Hematopoietic multipotent progenitor cell treated with erythropoietin and hydrocortisone succinate and interleukin-3 and kit ligand, for 6 days (in vitro differentiated cells): ENCODE measurements at regions not wholly inside any gene's neighbourhood (a gene's known extent, or its start where the extent isn't known, plus 50 kb on each side); places are given as distances from the start of the nearest gene placed in this dataset.
A peak's percentile ranks its signal among the peaks of the same experiment; 100 is the strongest.

Experiments used
- DNase-seq: peaks from one replicate; pipeline ENCODE4 v3.0.0-alpha.2; 2015

DNA sequence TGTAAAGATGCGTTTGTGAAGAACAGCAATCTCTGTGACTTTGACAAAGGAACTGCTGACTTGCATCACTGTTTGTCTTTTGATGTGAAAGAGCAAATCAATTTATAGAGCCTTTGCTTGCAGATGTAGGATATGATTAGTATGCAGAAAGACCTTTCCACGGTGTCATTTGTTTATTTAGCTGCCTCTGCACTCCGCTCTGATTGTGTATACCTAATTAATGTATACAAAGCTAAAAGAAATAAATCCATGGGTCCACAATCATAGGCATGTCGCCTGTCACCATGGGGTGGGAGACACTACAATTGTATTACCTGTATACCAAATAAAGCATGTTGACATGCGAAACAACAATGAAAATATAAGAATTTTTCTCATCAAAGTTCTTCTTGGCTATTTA lies 410.7 kb downstream of the MZT1 start:
- DNase-seq = no peak

DNA sequence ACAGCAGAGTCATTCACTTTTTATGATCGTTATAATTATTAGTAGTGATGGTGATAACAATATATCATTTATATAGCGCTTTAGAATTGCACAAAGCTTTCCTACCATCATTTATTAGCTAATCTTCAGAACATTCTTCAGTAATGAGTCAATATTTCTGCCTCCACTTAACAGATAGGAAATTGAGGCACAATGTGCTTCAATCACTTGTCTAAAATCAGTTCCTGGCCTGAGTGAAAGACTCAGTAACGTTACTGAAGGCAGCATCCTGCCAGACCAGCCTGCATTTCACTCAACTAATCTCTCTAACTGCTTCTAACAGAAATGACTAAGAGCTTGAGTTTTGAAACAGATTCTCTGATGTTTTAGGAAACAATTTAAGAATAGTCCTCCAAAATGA lies 412.1 kb downstream of the MZT1 start:
- DNase-seq = no peak

DNA sequence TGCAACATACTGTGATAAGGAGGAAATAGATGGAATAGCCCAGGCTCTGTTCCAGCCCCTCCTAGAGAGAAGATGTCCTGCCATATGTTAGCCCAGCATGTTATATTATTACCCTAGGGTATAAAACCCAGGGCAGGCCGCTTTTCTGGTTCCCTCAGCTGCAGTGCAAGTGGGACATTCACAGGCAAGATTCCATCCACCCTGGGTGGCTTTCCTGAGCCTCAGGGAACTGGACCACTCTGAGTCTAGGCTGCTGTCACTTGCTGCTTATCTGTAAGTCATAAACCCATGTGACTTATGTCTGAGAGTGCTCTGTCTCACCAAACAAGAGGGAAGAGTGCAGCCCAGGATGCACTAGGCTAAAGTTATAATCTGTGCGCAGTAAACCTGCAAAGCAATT lies 413.2 kb downstream of the MZT1 start:
- DNase-seq = no peak

DNA sequence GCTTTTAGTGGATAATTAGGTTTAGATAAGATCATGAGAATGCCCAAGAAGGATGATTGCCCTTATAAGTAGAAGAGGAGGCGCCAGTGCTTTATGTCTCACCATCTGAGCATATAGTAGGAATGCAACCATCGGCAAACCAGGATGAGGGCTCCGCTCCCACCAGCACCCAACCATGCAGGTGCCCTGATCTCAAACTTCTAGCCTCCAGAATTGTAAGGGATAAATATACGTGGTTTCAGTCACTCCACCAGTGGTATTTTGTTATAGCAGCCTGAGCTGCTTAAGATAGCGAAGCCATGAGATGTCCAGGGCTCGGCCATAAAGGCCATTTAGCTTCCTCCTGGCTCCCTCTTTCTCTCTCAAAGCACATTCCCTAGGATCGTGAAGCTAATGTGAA lies 413.9 kb downstream of the MZT1 start:
- no peak for DNase-seq

DNA sequence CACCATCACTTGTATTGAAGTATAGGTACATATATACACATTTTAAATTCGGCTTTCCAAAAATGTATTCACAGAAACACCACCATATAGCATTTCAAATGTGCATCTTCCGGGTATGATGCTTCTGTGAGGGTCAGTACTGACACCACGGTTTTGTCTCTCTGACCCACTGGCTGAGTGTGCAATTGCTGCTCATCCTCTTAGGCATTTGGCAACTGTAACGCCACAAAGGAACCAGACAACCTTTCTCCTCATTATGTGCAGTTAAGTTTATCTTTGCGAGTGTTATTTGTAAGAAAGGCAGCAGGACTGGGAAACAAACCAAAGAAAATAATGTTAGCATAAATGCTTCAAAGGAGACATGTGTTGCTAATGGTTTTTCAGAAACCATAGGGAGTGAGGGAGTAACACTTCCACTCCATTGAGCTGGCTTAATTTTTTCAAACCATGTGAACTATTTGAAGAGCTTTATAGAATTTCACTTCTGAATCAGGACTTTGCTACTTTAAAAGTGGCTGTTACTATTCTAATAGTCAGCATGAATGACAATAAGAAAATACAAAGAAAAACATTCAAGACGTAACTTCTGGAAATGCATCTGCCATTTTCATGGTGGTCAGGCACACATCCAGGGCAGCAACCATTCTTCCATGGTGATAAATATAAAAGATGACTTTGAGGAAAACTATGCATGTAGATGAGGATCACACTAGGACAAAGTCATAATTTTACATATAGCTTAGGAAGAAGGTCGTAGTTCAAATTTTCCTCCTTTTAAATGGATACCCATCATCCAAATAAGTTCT lies 423.3 kb downstream of the MZT1 start:
- no peak for DNase-seq

DNA sequence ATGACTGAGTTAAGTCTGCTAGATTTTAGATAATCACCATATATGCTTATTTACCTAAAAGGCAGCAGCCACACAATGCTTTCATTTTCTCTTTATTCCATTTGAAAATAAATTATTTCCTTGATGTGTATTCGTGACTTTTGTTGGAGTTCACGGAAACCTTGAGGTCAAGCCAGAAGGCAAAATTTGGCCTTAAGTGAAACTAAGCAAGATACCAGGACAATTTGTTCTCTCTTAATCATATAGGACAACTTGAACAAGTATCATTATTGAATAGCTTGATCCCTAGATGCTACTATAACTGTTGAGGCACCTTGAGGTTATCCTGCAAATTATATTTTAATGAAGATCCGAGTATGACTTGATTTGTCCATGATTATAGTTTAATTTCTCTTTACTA lies 429.2 kb upstream of the DACH1 start:
- no peak for DNase-seq

DNA sequence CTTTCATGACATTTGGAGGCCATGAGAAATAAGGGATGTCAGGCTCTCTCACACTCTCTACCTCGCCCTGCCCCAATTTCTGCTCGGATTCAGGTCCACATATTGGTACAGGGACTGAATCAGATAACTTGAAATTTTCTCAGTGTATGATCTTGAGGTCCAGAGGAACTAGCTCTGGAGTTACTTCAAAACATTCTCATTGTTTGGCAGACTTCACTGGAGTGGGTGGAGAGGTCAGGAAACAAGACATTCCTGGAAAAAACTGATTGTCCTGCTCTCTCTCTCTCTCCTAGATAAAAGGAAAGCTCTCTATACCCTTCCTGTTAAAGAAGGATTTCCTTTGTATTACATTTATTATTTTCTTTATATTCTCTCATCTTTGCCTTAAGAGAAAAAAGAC lies 428.1 kb upstream of the DACH1 start:
- no peak for DNase-seq

DNA sequence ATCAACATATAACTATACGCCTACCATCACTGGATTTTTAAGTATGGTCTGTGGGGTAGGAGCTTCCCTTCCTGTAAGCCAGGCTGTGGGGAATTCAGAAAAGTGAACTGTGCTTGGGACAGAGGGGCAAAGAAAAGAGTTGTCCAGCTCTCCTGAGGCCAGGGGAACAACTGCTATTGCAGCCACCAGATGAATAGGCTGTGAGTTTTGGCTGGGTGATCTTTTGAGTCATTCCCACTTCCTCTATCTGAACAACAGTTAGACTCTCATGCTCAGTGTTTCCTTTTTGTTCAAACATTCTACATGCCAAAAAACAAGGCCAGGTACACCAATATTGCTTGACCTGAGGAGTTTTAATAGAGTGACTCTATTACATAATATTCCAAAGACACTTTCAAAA lies 426.2 kb upstream of the DACH1 start:
- no peak for DNase-seq

DNA sequence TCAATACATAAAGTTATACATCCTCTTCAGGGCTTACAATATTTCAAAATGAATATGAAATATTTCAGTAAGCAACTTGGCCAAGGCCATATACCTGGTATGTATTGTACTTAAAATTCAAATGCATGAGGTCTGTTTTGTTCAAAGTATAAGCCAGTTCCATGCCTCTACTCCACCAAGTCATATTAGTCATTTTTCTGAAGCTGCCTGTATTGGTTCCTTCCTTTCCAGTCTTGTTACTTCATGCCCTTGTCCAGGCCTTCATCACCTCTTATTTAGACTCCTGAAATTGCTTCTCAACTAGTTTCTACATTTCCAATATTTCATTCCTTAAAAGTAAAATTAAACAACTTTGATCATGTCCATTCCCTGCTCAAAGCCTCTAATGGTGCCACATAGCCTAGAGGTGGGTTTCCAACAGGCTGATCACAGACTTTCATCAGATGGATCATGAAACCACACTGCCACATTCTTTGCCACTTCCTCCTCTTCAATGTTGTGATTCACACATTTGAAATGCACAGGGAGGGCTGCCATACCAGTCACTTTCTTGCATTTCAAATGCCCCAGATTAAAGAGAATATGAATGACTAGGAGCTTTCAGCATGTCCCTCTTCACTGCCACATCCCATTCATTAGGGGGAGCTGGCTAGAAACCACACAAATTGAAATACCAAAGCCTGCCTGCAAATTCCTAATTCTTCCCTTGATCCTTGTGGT lies 424.1 kb upstream of the DACH1 start:
- peak; percentile 3 for DNase-seq

DNA sequence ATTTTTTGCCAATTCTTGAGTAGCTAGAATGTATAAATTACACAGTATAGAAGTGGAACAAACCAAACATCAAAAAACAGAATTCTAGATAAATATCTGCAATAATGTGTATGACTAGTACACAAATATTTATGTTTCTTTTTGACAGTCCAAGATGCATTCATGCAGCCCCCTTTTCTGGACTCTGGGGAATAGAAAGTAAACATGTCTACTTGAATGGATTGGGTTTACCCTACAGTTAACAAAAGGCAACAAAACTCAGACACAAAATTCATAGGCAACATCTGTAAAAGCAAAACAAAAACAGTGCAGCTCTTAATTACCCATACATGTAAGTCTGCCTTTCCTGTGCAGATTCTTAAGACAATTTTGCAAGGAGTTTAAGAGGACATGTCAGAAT lies 419.4 kb upstream of the DACH1 start:
- DNase-seq = no peak

DNA sequence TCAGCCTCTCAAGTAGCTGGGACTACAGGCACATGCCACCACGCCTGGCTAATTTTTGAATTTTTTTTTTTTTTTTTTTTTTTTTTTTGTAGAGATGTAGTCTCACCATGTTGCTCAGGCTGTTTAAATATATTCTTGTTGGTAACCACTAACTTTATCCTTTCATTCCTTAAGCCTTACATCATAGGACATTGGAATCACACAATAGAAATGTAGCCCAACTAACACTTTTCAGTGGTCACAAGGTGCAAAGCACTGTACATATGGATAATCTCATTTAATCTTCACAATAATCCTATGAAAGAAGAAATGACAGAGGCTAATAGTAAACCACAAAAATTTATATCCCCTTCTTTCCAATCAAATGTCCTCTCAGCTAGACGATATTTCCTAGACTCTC lies 417.8 kb upstream of the DACH1 start:
- DNase-seq = no peak

DNA sequence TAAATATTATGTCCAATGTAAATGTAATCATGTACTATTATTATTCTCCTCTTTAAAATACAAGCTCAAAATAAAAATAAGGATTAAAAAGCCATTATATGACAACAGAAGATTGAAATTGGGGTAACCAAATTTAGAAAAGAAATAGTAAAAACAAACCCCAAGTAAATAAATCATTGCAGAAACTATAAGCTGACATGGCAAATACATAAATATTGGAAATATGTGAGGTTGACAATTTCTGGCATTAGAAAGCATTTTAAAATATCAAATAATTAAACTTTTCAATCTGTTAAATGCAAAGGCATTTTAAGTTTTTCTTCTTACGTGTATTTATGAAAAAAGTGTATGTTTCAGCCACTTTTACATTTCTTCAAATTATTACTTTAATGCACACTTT lies 394.7 kb upstream of the DACH1 start:
- no peak for DNase-seq

DNA sequence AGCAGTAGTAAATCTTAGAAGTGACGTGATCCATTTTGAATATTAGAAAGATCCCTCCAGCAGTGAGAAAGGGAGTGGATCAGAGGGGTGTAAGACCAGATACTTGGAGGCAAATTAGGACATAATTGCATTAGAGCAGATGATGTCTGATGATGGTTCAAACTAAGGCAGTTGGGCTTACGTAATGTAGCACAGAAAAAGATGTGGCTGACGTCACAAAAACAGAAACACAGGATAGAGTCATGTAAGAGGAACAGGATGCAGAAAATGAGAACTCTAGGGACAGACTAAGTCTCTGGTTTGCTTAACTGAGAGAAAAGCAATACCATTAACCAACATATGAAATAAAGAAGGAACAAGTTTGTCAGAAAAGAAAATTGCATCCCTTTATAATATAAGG lies 392.5 kb upstream of the DACH1 start:
- DNase-seq = no peak

DNA sequence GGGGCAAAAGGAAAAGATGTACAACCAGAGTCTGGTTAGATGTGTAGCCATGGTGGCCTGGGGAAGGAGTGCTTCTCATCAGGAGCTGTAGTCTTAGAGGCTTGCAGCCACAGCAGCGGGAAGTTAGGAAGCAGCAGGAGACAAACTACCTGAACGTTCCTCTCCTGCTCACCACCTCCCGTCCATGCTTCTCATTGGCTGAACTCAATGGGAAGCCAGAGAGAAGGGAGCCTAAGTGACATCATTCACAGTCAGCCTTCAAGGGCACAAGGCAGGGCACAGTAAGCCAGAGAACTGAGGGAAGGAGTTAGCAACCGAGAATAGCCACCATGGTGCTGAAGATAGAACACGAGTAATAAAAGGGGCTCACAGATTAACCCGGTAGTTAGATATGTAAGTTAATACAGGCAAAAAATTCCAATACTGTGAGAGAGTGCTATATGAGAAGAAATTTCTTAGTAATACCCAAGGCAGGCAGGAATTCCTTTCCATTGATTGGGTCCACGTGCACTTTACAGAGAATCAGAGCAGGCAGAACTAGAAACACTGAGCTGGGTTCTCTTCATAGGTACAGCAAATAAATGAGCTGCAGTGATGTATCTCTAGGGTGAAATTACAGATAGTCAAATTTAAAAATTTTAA lies 391.5 kb upstream of the DACH1 start:
- DNase-seq = no peak

DNA sequence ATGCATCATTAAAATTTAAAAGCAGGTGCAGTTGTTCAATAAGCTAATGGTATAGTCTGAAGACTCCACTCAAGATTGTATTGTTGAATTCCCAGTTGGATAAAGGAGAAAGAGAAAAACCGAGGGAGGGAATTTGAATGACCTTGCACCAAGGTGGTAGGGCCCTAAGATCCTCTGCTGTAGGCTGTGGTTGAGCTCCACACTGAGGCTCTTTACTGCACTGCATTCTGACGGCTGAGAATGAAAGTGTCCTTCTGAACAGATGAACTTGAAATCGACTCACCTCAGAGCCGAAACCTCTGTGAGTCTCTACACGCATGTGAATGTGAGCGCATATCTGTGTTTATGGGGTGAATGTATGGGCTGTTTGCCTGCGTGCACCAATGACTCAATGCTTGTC lies 388.9 kb upstream of the DACH1 start:
- DNase-seq = peak; percentile 11

DNA sequence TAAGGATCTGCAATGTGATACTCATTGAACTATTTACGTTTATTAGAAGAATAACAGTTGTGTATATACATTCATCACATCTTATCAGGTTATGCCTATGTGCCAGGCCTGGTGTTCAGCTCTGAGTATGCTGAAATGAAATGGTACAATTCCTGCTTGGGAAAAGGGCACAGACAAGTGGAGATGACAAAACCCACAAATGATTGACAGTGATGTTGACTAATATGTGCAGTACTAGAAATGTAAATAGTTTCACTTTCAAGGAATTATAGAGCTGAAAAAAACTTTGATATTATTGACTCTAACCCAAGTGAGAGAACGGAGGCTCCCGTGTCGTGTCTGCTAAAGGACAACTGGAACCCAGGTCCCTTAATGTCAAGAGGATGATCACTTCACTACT lies 386.8 kb upstream of the DACH1 start:
- no peak for DNase-seq

DNA sequence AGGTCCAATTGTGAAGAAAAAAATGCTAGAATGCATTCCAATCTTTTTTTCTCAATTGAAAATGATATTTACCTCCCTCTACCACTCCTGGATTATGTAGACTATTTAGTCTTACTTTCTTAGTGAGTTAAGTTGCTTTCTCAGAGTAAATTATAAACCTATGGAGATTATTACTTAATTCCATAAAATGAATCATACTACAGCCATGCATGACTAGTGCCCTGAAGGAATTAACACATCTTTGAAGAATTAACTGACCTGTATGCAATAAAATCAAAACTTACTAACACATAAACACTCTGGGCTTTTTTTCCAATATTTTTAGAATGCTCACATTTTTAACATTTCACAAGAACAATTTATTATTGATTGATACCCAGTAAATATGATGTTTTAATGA lies 379.4 kb upstream of the DACH1 start:
- DNase-seq = no peak

DNA sequence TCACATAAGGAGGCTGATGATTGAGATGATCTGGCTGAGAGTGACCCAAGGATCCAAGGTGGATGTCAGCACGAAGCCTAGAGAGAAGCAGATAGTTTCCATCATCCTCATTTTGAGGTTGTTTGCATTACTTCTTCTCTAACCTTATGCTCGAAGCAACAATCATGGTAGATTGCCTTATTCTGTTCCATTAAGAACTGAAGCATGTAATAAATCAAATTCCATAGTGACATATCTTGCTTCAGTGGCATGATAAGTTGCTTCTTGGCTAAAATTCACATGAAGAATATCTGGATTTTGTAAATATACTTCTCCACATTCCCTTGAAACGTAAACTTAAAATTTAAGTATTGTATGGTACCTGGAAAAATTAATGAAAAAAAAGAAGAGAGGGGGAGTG lies 377.8 kb upstream of the DACH1 start:
- DNase-seq = no peak

DNA sequence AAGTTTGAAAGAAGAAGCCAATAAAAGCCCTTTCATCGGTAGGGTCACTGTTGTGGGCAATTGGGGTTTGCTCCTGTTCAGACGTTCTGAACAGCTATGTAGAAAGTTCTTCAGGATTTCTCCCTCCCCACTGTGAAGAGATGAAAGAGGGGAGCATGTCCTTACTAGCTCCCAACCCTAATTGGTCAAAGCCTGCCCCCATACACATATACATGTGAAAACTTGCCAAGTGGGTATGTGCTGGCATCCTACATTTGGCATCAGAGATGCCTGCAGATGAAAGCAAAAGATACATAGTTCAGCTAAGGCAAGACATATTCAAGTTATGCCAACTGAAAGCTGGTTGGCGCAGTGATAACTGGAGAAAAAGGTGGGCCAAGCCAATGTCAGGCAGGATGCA lies 363.1 kb upstream of the DACH1 start:
- DNase-seq = no peak

DNA sequence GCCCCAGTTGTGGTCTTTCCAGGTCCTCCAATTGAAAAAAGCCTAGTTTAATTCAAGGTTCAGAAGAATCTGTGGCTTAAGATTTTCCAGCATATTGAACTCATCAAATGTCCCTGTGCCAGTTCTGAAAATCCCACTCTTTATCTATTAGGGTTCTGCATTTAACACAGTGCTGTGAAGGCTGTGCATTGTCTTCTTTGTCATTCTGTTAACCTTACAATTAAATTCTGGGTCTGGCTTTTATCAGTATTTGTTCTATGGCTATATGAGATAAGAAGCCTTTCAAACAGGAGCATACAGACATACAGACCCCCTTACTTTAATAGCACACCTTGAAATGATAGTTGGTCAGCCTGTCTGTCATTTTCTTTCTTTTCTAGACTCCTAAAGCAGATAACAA lies 362.1 kb upstream of the DACH1 start:
- no peak for DNase-seq

DNA sequence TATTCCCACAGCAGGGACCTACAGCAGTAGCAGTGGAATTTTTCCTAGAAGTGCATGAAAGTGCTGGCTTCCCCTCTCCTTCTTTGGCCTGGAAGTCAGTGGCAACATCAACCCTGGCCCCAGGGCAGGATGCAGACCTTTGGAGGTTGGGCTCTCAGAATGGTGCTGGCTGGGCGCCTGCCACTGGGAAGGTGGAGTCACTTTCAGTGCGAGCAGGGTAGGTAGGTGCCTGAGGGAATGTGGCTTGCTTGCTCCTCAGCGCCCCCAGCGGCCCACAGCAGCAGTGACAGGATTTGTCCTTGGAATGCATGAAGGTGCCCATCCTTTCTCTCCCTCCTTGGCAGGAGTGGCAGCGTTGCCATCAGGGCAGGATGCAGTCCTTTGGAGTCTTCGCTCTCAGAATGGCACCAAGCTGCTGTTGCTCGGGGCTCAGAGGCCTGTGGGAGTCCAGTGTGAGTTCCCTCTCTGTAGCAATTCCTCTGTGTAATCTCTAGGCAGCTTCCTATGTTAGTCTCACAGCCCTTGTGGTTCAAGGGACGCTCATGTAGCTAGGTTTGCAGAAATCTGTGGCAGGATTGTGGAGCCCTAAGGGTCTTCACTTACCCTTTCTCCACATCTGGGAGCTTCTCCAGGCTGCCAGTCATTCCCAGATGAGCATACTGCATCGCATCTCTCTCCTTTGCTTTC lies 354.4 kb upstream of the DACH1 start:
- peak; percentile 35 for DNase-seq

DNA sequence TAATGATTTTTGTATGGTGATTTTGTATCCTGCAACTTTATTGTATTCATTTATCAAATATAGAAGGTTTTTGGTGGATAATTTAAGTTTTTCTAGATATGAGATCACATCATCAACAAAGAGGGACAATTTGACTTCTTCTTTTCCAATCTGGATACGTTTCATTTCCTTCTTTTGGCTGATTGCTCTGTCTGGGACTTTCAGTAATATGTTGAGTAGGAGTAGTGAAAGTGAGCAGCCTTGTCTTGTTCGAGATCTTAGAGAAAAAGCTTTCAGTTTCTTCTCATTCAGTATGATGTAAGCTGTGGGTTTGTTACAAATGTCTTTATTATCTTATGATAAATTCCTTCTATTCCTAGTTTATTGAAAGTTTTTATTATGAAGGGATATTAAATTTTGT lies 352.0 kb upstream of the DACH1 start:
- no peak for DNase-seq

DNA sequence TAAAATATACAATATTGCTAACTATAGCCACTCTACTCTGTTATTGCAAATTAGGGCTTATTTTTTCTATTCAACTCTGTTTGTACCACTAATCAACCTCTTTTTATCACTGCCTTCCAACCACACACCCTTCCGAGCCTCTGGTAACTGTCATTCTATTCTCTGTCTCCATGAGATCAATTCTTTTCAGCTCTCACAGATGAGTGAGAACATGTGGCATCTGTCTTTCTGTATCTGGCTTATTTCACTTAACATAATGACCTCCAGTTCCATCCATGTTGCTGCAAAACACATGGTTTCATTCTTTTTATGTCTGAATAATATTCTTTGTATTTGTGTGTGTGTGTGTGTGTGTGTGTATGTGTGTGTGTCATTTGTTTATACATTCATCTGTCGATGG lies 350.1 kb upstream of the DACH1 start:
- DNase-seq = no peak
